GM10248 (cell line): ENCODE measurements at regions not wholly inside any gene's neighbourhood (a gene's known extent, or its start where the extent isn't known, plus 50 kb on each side); places are given as distances from the start of the nearest gene placed in this dataset.

Source experiments
- CTCF ChIA-PET: fragments of 300-600 bp; sonication (Branson Sonifier 250); formaldehyde crosslinking; extraction: SDS; loops from one replicate; lab custom pipeline; 2021; ENCODE audit warnings: antibody characterized with exemption; lab: Yijun Ruan, JAX
- POLR2A ChIA-PET: fragments of 350-650 bp; sonication (Branson Sonifier 250); formaldehyde crosslinking; extraction: SDS; loops from one replicate; lab custom pipeline; 2020; ENCODE audit warnings: antibody characterized with exemption; lab: Yijun Ruan, JAX
- DNase-seq: peaks from one replicate; pipeline ENCODE4 v3.0.0; 2012; ENCODE audit errors: extremely low spot score
- CTCF ChIP-seq: IDR thresholded peaks from 2 replicates; pipeline ENCODE4 v1.5.1; 2012; ENCODE audit warnings: mild to moderate bottlenecking, low read depth; ENCODE audit errors: extremely low read depth, missing control alignments, control extremely low read depth

GRCh38 chr3:107313711-107314110 lies 63.5 kb upstream of the CCDC54 start:
- CTCF ChIA-PET: interaction anchor here (1.2 kb wide), 2 partner anchors 42 to 77 kb away, joined by 3 read pairs; no protein-coding TSS in a partner anchor
- no peak for TF ChIP-seq CTCF

GRCh38 chr3:107315141-107315540 lies 62.1 kb upstream of the CCDC54 start:
- DNase-seq: no peak
- no peak for TF ChIP-seq CTCF
- CTCF ChIA-PET: no interaction called here
- POLR2A ChIA-PET: no interaction called here

More at GRCh38 chr3:107313711-107314110, 63.5 kb upstream of the CCDC54 start:
- POLR2A ChIA-PET: no interaction called here
- no peak for DNase-seq

DNA sequence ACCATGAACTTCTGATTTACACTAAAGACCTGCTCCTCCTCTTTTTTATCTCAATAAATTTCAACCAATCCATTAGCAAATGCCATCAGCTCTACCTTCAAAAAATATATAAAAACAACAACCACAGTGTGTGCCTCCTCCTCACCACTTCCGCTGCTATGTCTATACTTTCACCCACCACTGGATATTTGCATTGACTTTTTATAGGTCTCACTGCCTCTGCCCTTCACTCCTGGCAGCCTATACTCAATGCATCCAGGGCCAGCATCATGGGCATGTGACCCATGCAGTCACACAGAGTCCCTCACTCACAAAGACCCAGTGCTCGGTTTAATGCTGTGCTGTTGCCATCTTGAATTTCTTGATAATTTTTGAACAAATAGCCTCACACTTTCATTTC lies 53.5 kb upstream of the CCDC54 start:
- CTCF ChIA-PET: interaction anchor here (1.3 kb wide), 1 partner anchor 88 kb away, joined by 3 read pairs; no protein-coding TSS in a partner anchor
- no peak for TF ChIP-seq CTCF
- POLR2A ChIA-PET: no interaction called here
- no peak for DNase-seq

- ChIA-PET POLR2A (no interaction called here), CTCF (no interaction called here)
- no peak for TF ChIP-seq CTCF
- no peak for DNase-seq
Measured at GRCh38 chr3:107325446-107325845, 51.8 kb upstream of the CCDC54 start.
